Epithelial cell of prostate (primary cell): ENCODE measurements at regions not wholly inside any gene's neighbourhood (a gene's known extent, or its start where the extent isn't known, plus 50 kb on each side); places are given as distances from the start of the nearest gene placed in this dataset.
"Not testable (repeated sequence)": the region's sequence is repeated elsewhere in the genome, so short reads cannot be mapped to it uniquely, and the experiment has no call there.

Source experiments
- DNase-seq: peaks from one replicate; pipeline ENCODE4 v3.0.0-alpha.2; 2011; ENCODE audit warnings: low read depth, low spot score
- H3K27ac ChIP-seq: fragments of 450-650 bp; 2 replicates; pipeline ENCODE4 v1.5.1; 2017; ENCODE audit warnings: mild to moderate bottlenecking

GRCh38 chr7:16099302-16099849 lies 322.0 kb downstream of the CRPPA start:
- no peak overlapping the region for H3K27ac ChIP-seq
- no peak for DNase-seq

GRCh38 chr7:16098585-16099179 lies 322.7 kb downstream of the CRPPA start:
- peak overlapping the region; percentile 14 for H3K27ac ChIP-seq
- no peak for DNase-seq

GRCh38 chr7:16098058-16098457 lies 323.3 kb downstream of the CRPPA start:
- H3K27ac ChIP-seq = peak overlapping the region; percentile 14
- no peak for DNase-seq

GRCh38 chr7:16095171-16095950 lies 326.0 kb downstream of the CRPPA start:
- H3K27ac ChIP-seq = no peak overlapping the region
- DNase-seq = no peak

GRCh38 chr7:16094651-16095050 lies 326.7 kb downstream of the CRPPA start:
- no peak overlapping the region for H3K27ac ChIP-seq
- no peak for DNase-seq

GRCh38 chr7:16092711-16093110 lies 328.6 kb downstream of the CRPPA start:
- no peak for DNase-seq
- H3K27ac ChIP-seq = no peak overlapping the region

GRCh38 chr7:16091701-16092310 lies 329.5 kb downstream of the CRPPA start:
- no peak for DNase-seq
- H3K27ac ChIP-seq = no peak overlapping the region

- DNase-seq = no peak
- H3K27ac ChIP-seq = no peak overlapping the region
Observed at GRCh38 chr7:16089801-16090200, 331.5 kb downstream of the CRPPA start.

- no peak for DNase-seq
- H3K27ac ChIP-seq = no peak overlapping the region
Observed at GRCh38 chr7:16089191-16089590, 332.1 kb downstream of the CRPPA start.

- H3K27ac ChIP-seq = peak overlapping the region; percentile 21
- DNase-seq = no peak
Observed at GRCh38 chr7:16086743-16087142, 334.6 kb downstream of the CRPPA start.

- not testable (repeated sequence) for DNase-seq, H3K27ac ChIP-seq
Observed at GRCh38 chr7:16085780-16086179, 335.6 kb downstream of the CRPPA start.

GRCh38 chr7:16084875-16085274 lies 336.5 kb downstream of the CRPPA start:
- no peak for DNase-seq
- peak overlapping the region; percentile 76 for H3K27ac ChIP-seq

GRCh38 chr7:16084370-16084769 lies 337.0 kb downstream of the CRPPA start:
- peak overlapping the region; percentile 76 for H3K27ac ChIP-seq
- DNase-seq = no peak

GRCh38 chr7:16083931-16084330 lies 337.4 kb downstream of the CRPPA start:
- DNase-seq = no peak
- H3K27ac ChIP-seq = peak overlapping the region; percentile 76

- no peak for DNase-seq
- H3K27ac ChIP-seq = no peak overlapping the region
Observed at GRCh38 chr7:16080131-16080530, 341.2 kb downstream of the CRPPA start.

- no peak overlapping the region for H3K27ac ChIP-seq
- no peak for DNase-seq
Observed at GRCh38 chr7:16079723-16080122, 341.6 kb downstream of the CRPPA start.

- H3K27ac ChIP-seq = no peak overlapping the region
Observed at GRCh38 chr7:16078076-16078952, 343.0 kb downstream of the CRPPA start.

GRCh38 chr7:16071246-16071857 lies 350.0 kb downstream of the CRPPA start:
- DNase-seq = no peak
- H3K27ac ChIP-seq = no peak overlapping the region

More at GRCh38 chr7:16078076-16078952, 343.0 kb downstream of the CRPPA start:
- no peak for DNase-seq

GRCh38 chr7:16070806-16071205 lies 350.5 kb downstream of the CRPPA start:
- H3K27ac ChIP-seq = no peak overlapping the region
- no peak for DNase-seq

- no peak for DNase-seq
- no peak overlapping the region for H3K27ac ChIP-seq
Observed at GRCh38 chr7:16069998-16070397, 351.3 kb downstream of the CRPPA start.
